CD14-positive monocyte (primary cell): ENCODE measurements at regions not wholly inside any gene's neighbourhood (a gene's known extent, or its start where the extent isn't known, plus 50 kb on each side); places are given as distances from the start of the nearest gene placed in this dataset.

Source experiments
- DNase-seq, 3 donors: peaks; one replicate each; pipeline ENCODE4 v3.0.0-alpha.2; 2011 to 2022
- H2AFZ ChIP-seq: 2 replicates; pipeline ENCODE4 v1.6.0; 2012; ENCODE audit warnings: mild to moderate bottlenecking, low read depth, low read length, inconsistent platforms; ENCODE audit not compliant: insufficient read depth, poor library complexity, severe bottlenecking
- H3K27ac ChIP-seq, 2 donors: 1 replicate in 1 of 2; 2 replicates in 1 of 2; pipeline ENCODE4 v1.5.1; 2012 to 2013; ENCODE audit warnings: low read length in 2 of 2, control low read depth in 1 of 2, inconsistent platforms in 1 of 2, low read depth in 1 of 2, mild to moderate bottlenecking in 1 of 2
- H3K27me3 ChIP-seq, 2 donors: one replicate each; pipeline versions ENCODE4 v1.6.0 to v1.6.1; 2011 to 2013; ENCODE audit warnings: low read length in 2 of 2; ENCODE audit not compliant: control insufficient read depth in 2 of 2, insufficient read depth in 2 of 2
- H3K36me3 ChIP-seq, 2 donors: replicated peaks in 1 of 2; 1 replicate in 1 of 2; 2 replicates in 1 of 2; pipeline versions ENCODE4 v1.5.1 to v1.6.1; 2012 to 2013; ENCODE audit warnings: low read length in 2 of 2, control low read depth in 1 of 2, inconsistent platforms in 1 of 2, mild to moderate bottlenecking in 1 of 2; ENCODE audit not compliant: insufficient read depth in 2 of 2, control insufficient read depth in 1 of 2
- H3K4me1 ChIP-seq, 2 donors: 1 replicate in 1 of 2; 2 replicates in 1 of 2; pipeline versions ENCODE4 v1.5.1 to v1.6.1; 2012 to 2013; ENCODE audit warnings: low read length in 2 of 2, control low read depth in 1 of 2, inconsistent platforms in 1 of 2, mild to moderate bottlenecking in 1 of 2, moderate library complexity in 1 of 2; ENCODE audit not compliant: insufficient read depth in 2 of 2, control insufficient read depth in 1 of 2
- H3K4me2 ChIP-seq: replicated peaks from 2 replicates; pipeline ENCODE3; 2012; ENCODE audit warnings: low read length, moderate library complexity, mild to moderate bottlenecking; ENCODE audit not compliant: poor library complexity, severe bottlenecking; ENCODE audit errors: extremely low read depth
- H3K4me3 ChIP-seq, 3 experiments: fragments of 200-600 bp in 1 of 3; sonication (generic) in 1 of 3; replicated peaks in 1 of 3; 1 replicate in 2 of 3; 2 replicates in 1 of 3; pipeline ENCODE4 v1.5.1; 2011 to 2013; ENCODE audit warnings: low read length in 3 of 3, mild to moderate bottlenecking in 3 of 3, control low read depth in 2 of 3, low read depth in 2 of 3, inconsistent platforms in 1 of 3, moderate library complexity in 1 of 3
- H3K79me2 ChIP-seq: 2 replicates; pipeline ENCODE4 v1.6.0; 2012; ENCODE audit warnings: mild to moderate bottlenecking, control low read depth, inconsistent platforms, low read length, moderate library complexity; ENCODE audit not compliant: insufficient read depth
- H3K9ac ChIP-seq: 2 replicates; pipeline ENCODE4 v1.6.0; 2017; ENCODE audit warnings: low read length, mild to moderate bottlenecking; ENCODE audit not compliant: insufficient read depth, poor library complexity, severe bottlenecking
- H3K9me3 ChIP-seq, 2 donors: replicated peaks in 1 of 2; 1 replicate in 1 of 2; 2 replicates in 1 of 2; pipeline versions ENCODE4 v1.5.1 to v1.6.1; 2012 to 2013; ENCODE audit warnings: low read length in 2 of 2, control low read depth in 1 of 2; ENCODE audit not compliant: control insufficient read depth in 1 of 2, insufficient read depth in 1 of 2
- H4K20me1 ChIP-seq: 2 replicates; pipeline ENCODE4 v1.6.0; 2012; ENCODE audit warnings: mild to moderate bottlenecking, low read length, control low read depth, moderate library complexity; ENCODE audit not compliant: insufficient read depth
- H3K27ac Mint-ChIP-seq, 7 donors: one replicate each; pipeline ENCODE4 v1.8.0; 2020; ENCODE audit warnings: mild to moderate bottlenecking in 7 of 7, mixed read lengths in 7 of 7, moderate library complexity in 6 of 7, inconsistent platforms in 2 of 7
- H3K27me3 Mint-ChIP-seq, 3 donors: one replicate each; pipeline ENCODE4 v1.8.0; 2021 to 2022; ENCODE audit warnings: low read depth in 3 of 3, mild to moderate bottlenecking in 3 of 3, mixed read lengths in 3 of 3, moderate library complexity in 3 of 3, inconsistent platforms in 1 of 3
- H3K36me3 Mint-ChIP-seq, 2 donors: one replicate each; pipeline ENCODE4 v1.8.0; 2020; ENCODE audit warnings: mixed read lengths in 2 of 2, inconsistent platforms in 1 of 2, mild to moderate bottlenecking in 1 of 2
- H3K4me1 Mint-ChIP-seq: one replicate; pipeline ENCODE4 v1.8.0; 2020; ENCODE audit warnings: mild to moderate bottlenecking, mixed read lengths
- H3K4me3 Mint-ChIP-seq, 2 donors: one replicate each; pipeline ENCODE4 v1.8.0; 2020; ENCODE audit warnings: mild to moderate bottlenecking in 2 of 2, mixed read lengths in 2 of 2, moderate library complexity in 1 of 2
- H3K9me3 Mint-ChIP-seq, 7 donors: one replicate each; pipeline ENCODE4 v1.8.0; 2020 to 2022; ENCODE audit warnings: mixed read lengths in 7 of 7, mild to moderate bottlenecking in 6 of 7, moderate library complexity in 6 of 7, inconsistent platforms in 2 of 7
- CTCF ChIP-seq: fragments of 200-600 bp; IDR thresholded peaks from one replicate; pipeline ENCODE4 v1.8.0; 2022; ENCODE audit warnings: antibody characterized with exemption, mild to moderate bottlenecking
- WGBS: methylation state at CpG from one replicate; pipeline ENCODE4 v1.1.5; 2013; ENCODE audit warnings: missing lambda C conversion rate; ENCODE audit not compliant: insufficient coverage; 5-methylcytosine and 5-hydroxymethylcytosine counted together
- intact Hi-C, 2 donors: fragments of 100-400 bp; cut with micrococcal nuclease; formaldehyde crosslinking; loops; one replicate each; pipeline versions ENCODE4 v1.15.0 to v1.15.1; 2023

GRCh38 chr13:65748227-65748626 lies 1481.9 kb downstream of the PCDH9 start:
- H3K9me3 ChIP-seq = peaks cover 12 to 14% of the 10 kb centered on the region in 2 donors
- Mint-ChIP-seq H3K36me3 (no peaks in the 10 kb centered on the region), H3K4me3 (no peak overlapping the region), H3K27ac (no peak overlapping the region), H3K9me3 (peaks cover 0 to 19% (median 13%) of the 10 kb centered on the region in 7 donors), H3K4me1 (no peaks in the 10 kb centered on the region), H3K27me3 (no peaks in the 10 kb centered on the region)
- H4K20me1 ChIP-seq = no peaks in the 10 kb centered on the region
- no peaks in the 10 kb centered on the region for H3K36me3 ChIP-seq
- DNase-seq = no peak
- no peaks in the 10 kb centered on the region for H3K27me3 ChIP-seq
- H3K4me3 ChIP-seq = no peak overlapping the region
- intact Hi-C loops = no loop called here
- TF ChIP-seq CTCF = no peak
- no peak overlapping the region for H2AFZ ChIP-seq
- no peak overlapping the region for H3K27ac ChIP-seq
- no peak overlapping the region for H3K4me2 ChIP-seq
- H3K79me2 ChIP-seq = no peaks in the 10 kb centered on the region
- 83% methylated on average over 13 of the region's 19 CpGs for WGBS
- no peak overlapping the region for H3K9ac ChIP-seq
- no peaks in the 10 kb centered on the region for H3K4me1 ChIP-seq

- no peaks in the 10 kb centered on the region for H3K4me1 ChIP-seq
- no peak overlapping the region for H3K27ac ChIP-seq
- TF ChIP-seq CTCF = no peak
- no peaks in the 10 kb centered on the region for H4K20me1 ChIP-seq
- no peak overlapping the region for H3K4me3 Mint-ChIP-seq
- H3K36me3 Mint-ChIP-seq = no peaks in the 10 kb centered on the region
- H3K9me3 ChIP-seq = peaks cover 7 to 14% of the 10 kb centered on the region in 2 donors
- peaks cover 0 to 19% (median 13%) of the 10 kb centered on the region in 7 donors for H3K9me3 Mint-ChIP-seq
- no peaks in the 10 kb centered on the region for H3K36me3 ChIP-seq
- DNase-seq = no peak
- H3K27ac Mint-ChIP-seq = no peak overlapping the region
- H3K4me1 Mint-ChIP-seq = no peaks in the 10 kb centered on the region
- 85% methylated on average over 2 of the region's 4 CpGs for WGBS
- H3K4me3 ChIP-seq = no peak overlapping the region
- H2AFZ ChIP-seq = no peak overlapping the region
- intact Hi-C loops = no loop called here
- no peak overlapping the region for H3K9ac ChIP-seq
- H3K79me2 ChIP-seq = no peaks in the 10 kb centered on the region
- no peaks in the 10 kb centered on the region for H3K27me3 ChIP-seq
- H3K4me2 ChIP-seq = no peak overlapping the region
- no peaks in the 10 kb centered on the region for H3K27me3 Mint-ChIP-seq
Observed at GRCh38 chr13:65746406-65746921, 1483.7 kb downstream of the PCDH9 start.
